OCI-LY3 (cell line): ENCODE measurements at regions not wholly inside any gene's neighbourhood (a gene's known extent, or its start where the extent isn't known, plus 50 kb on each side); places are given as distances from the start of the nearest gene placed in this dataset.

Experiments
- H2AFZ ChIP-seq: fragments of 200-600, 300-600 bp; shearing (Covaris generic); 2 replicates; pipeline ENCODE4 v1.6.0; 2014; ENCODE audit warnings: antibody characterized with exemption, low read depth, low read length
- H3K27ac ChIP-seq: fragments of 200-600, 300-600 bp; sonication (generic); 2 replicates; pipeline ENCODE4 v1.5.1; 2014; ENCODE audit warnings: mild to moderate bottlenecking, low read length, moderate library complexity, mixed read lengths
- H3K27me3 ChIP-seq: fragments of 200-600, 300-600 bp; sonication (generic); 2 replicates; pipeline ENCODE4 v1.6.1; 2014; ENCODE audit warnings: low read depth, low read length, mixed read lengths
- H3K36me3 ChIP-seq: fragments of 200-600, 300-600 bp; sonication (generic); replicated peaks from 2 replicates; pipeline ENCODE3; 2014; ENCODE audit warnings: low read depth, low read length, mixed read lengths
- H3K4me1 ChIP-seq: fragments of 300-600, 200-600 bp; sonication (generic); 2 replicates; pipeline ENCODE4 v1.6.1; 2014; ENCODE audit warnings: low read length, mixed read lengths
- H3K4me2 ChIP-seq: fragments of 200-600, 300-600 bp; sonication (generic); 2 replicates; pipeline ENCODE4 v1.6.1; 2014; ENCODE audit warnings: low read length, mixed read lengths
- H3K4me3 ChIP-seq: fragments of 300-600, 200-600 bp; sonication (generic); 2 replicates; pipeline ENCODE4 v1.5.1; 2014; ENCODE audit warnings: antibody characterized with exemption, mild to moderate bottlenecking, low read length, moderate library complexity
- H3K79me2 ChIP-seq: fragments of 300-600, 200-600 bp; shearing (Covaris generic); 2 replicates; pipeline ENCODE4 v1.6.1; 2014; ENCODE audit warnings: mild to moderate bottlenecking, low read length, mixed read lengths
- H3K9ac ChIP-seq: fragments of 300-600, 200-600 bp; shearing (Covaris generic); 2 replicates; pipeline ENCODE4 v1.6.0; 2014; ENCODE audit warnings: mild to moderate bottlenecking, low read length, moderate library complexity
- H3K9me3 ChIP-seq: fragments of 200-600, 300-600 bp; shearing (Covaris generic); 2 replicates; pipeline ENCODE4 v1.6.1; 2014; ENCODE audit warnings: low read length, mixed read lengths; ENCODE audit not compliant: insufficient read depth
- H4K20me1 ChIP-seq: fragments of 200-600, 300-600 bp; sonication (generic); 2 replicates; pipeline ENCODE4 v1.6.1; 2016; ENCODE audit warnings: low read length, mixed read lengths; ENCODE audit not compliant: insufficient read depth
- CTCF ChIP-seq: fragments of 200-600, 300-600 bp; sonication (generic); IDR thresholded peaks from 2 replicates; pipeline ENCODE4 v1.5.1; 2014; ENCODE audit warnings: antibody characterized with exemption, low read length, low read depth
- EZH2phosphoT487 ChIP-seq: fragments of 200-600 bp; shearing (Covaris generic); IDR thresholded peaks from 2 replicates; pipeline ENCODE4 v1.6.1; 2018; ENCODE audit warnings: antibody characterized with exemption, mixed run types, low read depth

- H3K4me3 ChIP-seq: no peak overlapping the region
- TF ChIP-seq EZH2phosphoT487: no peak
- no peak for TF ChIP-seq CTCF
- no peaks in the 10 kb centered on the region for H3K9me3 ChIP-seq
Observed at GRCh38 chr6:167557675-167558074, 232.8 kb downstream of the TTLL2 start.

GRCh38 chr6:167558246-167559177, 233.6 kb downstream of the TTLL2 start:
- Histone ChIP-seq H3K9me3 (no peaks in the 10 kb centered on the region), H3K36me3 (no peaks in the 10 kb centered on the region), H3K27me3 (no peaks in the 10 kb centered on the region), H3K27ac (no peak overlapping the region), H2AFZ (no peak overlapping the region), H4K20me1 (no peaks in the 10 kb centered on the region), H3K79me2 (no peaks in the 10 kb centered on the region), H3K4me1 (0 out of 2 replicates have a peak, but pooled peaks cover 2% of the 10 kb centered on the region), H3K9ac (no peak overlapping the region), H3K4me3 (no peak overlapping the region), H3K4me2 (no peak overlapping the region)
- no peak for TF ChIP-seq EZH2phosphoT487
- no peak for TF ChIP-seq CTCF

More at GRCh38 chr6:167557675-167558074, 232.8 kb downstream of the TTLL2 start:
- Histone ChIP-seq H4K20me1 (no peaks in the 10 kb centered on the region), H3K27ac (no peak overlapping the region), H3K4me1 (0 out of 2 replicates have a peak, but pooled peaks cover 2% of the 10 kb centered on the region), H3K79me2 (no peaks in the 10 kb centered on the region), H3K36me3 (no peaks in the 10 kb centered on the region), H3K9ac (no peak overlapping the region), H2AFZ (no peak overlapping the region), H3K4me2 (no peak overlapping the region), H3K27me3 (no peaks in the 10 kb centered on the region)

GRCh38 chr6:167559675-167560479, 235.0 kb downstream of the TTLL2 start:
- Histone ChIP-seq H3K27me3 (no peaks in the 10 kb centered on the region), H3K36me3 (no peaks in the 10 kb centered on the region), H4K20me1 (no peaks in the 10 kb centered on the region), H2AFZ (no peak overlapping the region), H3K9ac (no peak overlapping the region), H3K4me2 (no peak overlapping the region), H3K9me3 (no peaks in the 10 kb centered on the region), H3K4me3 (no peak overlapping the region), H3K79me2 (no peaks in the 10 kb centered on the region), H3K27ac (no peak overlapping the region), H3K4me1 (0 out of 2 replicates have a peak, but pooled peaks cover 2% of the 10 kb centered on the region)
- no peak for TF ChIP-seq EZH2phosphoT487
- TF ChIP-seq CTCF: no peak
